Fibroblast of the aortic adventitia (primary cell): ENCODE measurements at regions not wholly inside any gene's neighbourhood (a gene's known extent, or its start where the extent isn't known, plus 50 kb on each side); places are given as distances from the start of the nearest gene placed in this dataset.

ENCODE experiments used
- DNase-seq: peaks from one replicate; pipeline ENCODE4 v3.0.0-alpha.2; 2010; ENCODE audit warnings: low read depth
- H3K4me3 ChIP-seq: 2 replicates; pipeline ENCODE4 v1.5.1; 2011; ENCODE audit warnings: low read depth, mild to moderate bottlenecking, control low read depth, low read length, moderate library complexity
- CTCF ChIP-seq: IDR thresholded peaks from 2 replicates; pipeline ENCODE4 v1.5.1; 2011; ENCODE audit warnings: mild to moderate bottlenecking, low read length, control low read depth, inconsistent platforms; ENCODE audit not compliant: insufficient read depth

- H3K4me3 ChIP-seq: no peak overlapping the region
- no peak for TF ChIP-seq CTCF
- no peak for DNase-seq
Observed at GRCh38 chr20:58087562-58087858, 140.9 kb downstream of the ANKRD60 start.

GRCh38 chr20:58086763-58087561 is 141.5 kb downstream of the ANKRD60 start:
- H3K4me3 ChIP-seq: no peak overlapping the region
- TF ChIP-seq CTCF: peak; percentile 84
- DNase-seq: peak; percentile 42

- no peak overlapping the region for H3K4me3 ChIP-seq
- no peak for DNase-seq
- no peak for TF ChIP-seq CTCF
Observed at GRCh38 chr20:58084966-58085365, 143.5 kb downstream of the ANKRD60 start.

GRCh38 chr20:58084566-58084965 is 143.9 kb downstream of the ANKRD60 start:
- no peak for DNase-seq
- TF ChIP-seq CTCF: no peak

GRCh38 chr20:58081846-58082245 is 146.6 kb downstream of the ANKRD60 start:
- DNase-seq: peak; percentile 60
- no peak overlapping the region for H3K4me3 ChIP-seq
- no peak for TF ChIP-seq CTCF

More at GRCh38 chr20:58084566-58084965, 143.9 kb downstream of the ANKRD60 start:
- no peak overlapping the region for H3K4me3 ChIP-seq

- no peak for TF ChIP-seq CTCF
- no peak overlapping the region for H3K4me3 ChIP-seq
- DNase-seq: peak; percentile 71
Observed at GRCh38 chr20:58078741-58079522, 149.5 kb downstream of the ANKRD60 start.

- no peak for TF ChIP-seq CTCF
- no peak overlapping the region for H3K4me3 ChIP-seq
- DNase-seq: no peak
Observed at GRCh38 chr20:58077282-58077681, 151.2 kb downstream of the ANKRD60 start.
